Prostate gland (tissue), 2 donors: ENCODE measurements at regions not wholly inside any gene's neighbourhood (a gene's known extent, or its start where the extent isn't known, plus 50 kb on each side); places are given as distances from the start of the nearest gene placed in this dataset.

ENCODE experiments used
- CTCF ChIP-seq, 4 experiments: fragments of 200-600 bp in 2 of 4; fragments of 450-650 bp in 2 of 4; sonication (generic) in 2 of 4; IDR thresholded peaks; 1 replicate in 3 of 4; 2 replicates in 1 of 4; pipeline ENCODE4 v1.5.1; 2016 to 2019; ENCODE audit warnings: antibody characterized with exemption in 4 of 4, mild to moderate bottlenecking in 2 of 4, moderate library complexity in 2 of 4
- POLR2AphosphoS5 ChIP-seq: sonication (generic); formaldehyde crosslinking; IDR thresholded peaks from one replicate; pipeline ENCODE4 v1.6.1; 2017; ENCODE audit warnings: antibody characterized with exemption

DNA sequence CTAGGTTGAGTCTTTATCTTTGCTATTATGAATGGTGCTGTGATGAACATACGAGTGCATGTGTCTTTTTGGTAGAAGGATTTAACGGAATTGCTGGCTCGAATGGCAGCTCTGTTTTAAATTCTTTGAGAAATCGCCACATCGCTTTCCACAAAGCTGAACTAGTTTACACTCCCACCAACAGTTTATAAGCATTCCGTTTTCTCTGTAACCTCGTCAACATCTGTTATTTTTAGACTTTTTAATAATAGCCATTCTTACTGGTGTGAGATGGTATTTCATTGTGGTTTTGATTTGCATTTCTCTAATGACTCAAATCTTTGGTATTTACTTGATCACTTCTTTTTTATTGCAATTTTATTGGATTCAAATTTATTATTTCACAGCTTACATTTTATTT lies 117.4 kb upstream of the HDGFL1 start:
- TF ChIP-seq POLR2AphosphoS5 (no peak), CTCF (IDR thresholded peaks at IDR 0.05) (no peak)
